Psoas muscle (tissue), 7 donors: ENCODE measurements at regions not wholly inside any gene's neighbourhood (a gene's known extent, or its start where the extent isn't known, plus 50 kb on each side); places are given as distances from the start of the nearest gene placed in this dataset.

Experiments
- ATAC-seq, 4 donors: fragments of 200-7000 bp; cut with Tn5 transposase; one replicate each; pipeline ENCODE4 v1.9.1; 2020; ENCODE audit warnings: moderate library complexity in 3 of 4, mild to moderate bottlenecking in 2 of 4
- DNase-seq, 2 donors: peaks; one replicate each; pipeline ENCODE4 v3.0.0-alpha.2; 2020
- H3K27ac ChIP-seq: fragments of 200-600 bp; one replicate; pipeline ENCODE4 v1.8.0; 2022
- H3K27me3 ChIP-seq, 3 donors: fragments of 200-600 bp in 1 of 3; one replicate each; pipeline versions ENCODE4 v1.6.1 to v1.8.0; 2013 to 2022; ENCODE audit warnings: low read length in 2 of 3, mild to moderate bottlenecking in 2 of 3, moderate library complexity in 1 of 3; ENCODE audit not compliant: insufficient read depth in 3 of 3
- H3K36me3 ChIP-seq, 2 donors: fragments of 200-600 bp in 1 of 2; one replicate each; pipeline versions ENCODE4 v1.6.1 to v1.8.0; 2013 to 2022; ENCODE audit warnings: low read depth in 1 of 2, mild to moderate bottlenecking in 1 of 2, moderate library complexity in 1 of 2; ENCODE audit not compliant: insufficient read depth in 1 of 2
- H3K4me1 ChIP-seq: fragments of 200-600 bp; one replicate; pipeline ENCODE4 v1.8.0; 2022
- H3K4me3 ChIP-seq: fragments of 200-600 bp; one replicate; pipeline ENCODE4 v1.8.0; 2022; ENCODE audit warnings: mild to moderate bottlenecking
- H3K9me3 ChIP-seq: fragments of 200-600 bp; one replicate; pipeline ENCODE4 v1.8.0; 2022
- WGBS, 3 donors: extraction: QIAGEN DNeasy Blood & Tissue Kit; methylation state at CpG; one replicate each; pipeline versions ENCODE4 v1.1.6 to v1.1.7; 2013; 5-methylcytosine and 5-hydroxymethylcytosine counted together
- intact Hi-C, 2 donors: fragments of 100-400 bp; cut with DNase I; formaldehyde crosslinking; loops; one replicate each; pipeline versions ENCODE4 v1.11.0 to v1.14.2; 2022
- TF ChIP-seq, protein P1 (sequence below): fragments of 200-600 bp; IDR thresholded peaks from one replicate; pipeline ENCODE4 v1.8.0; 2022; ENCODE audit warnings: antibody characterized with exemption
- donor health status: healthy with polysubstance abuse.
- donor health status: DM: no; HTN: no; CAD: no; lungs with moderate emphysema.
- donor health status: Bipolar disorder and iron deficiency.
- donor health status: healthy.
- donor health status: DM: yes; HTN: yes; CAD: no.
- donor health status: DM: no; HTN: no; CAD: no.
- donor health status: DM: yes; HTN: yes; CAD: no.

DNA sequence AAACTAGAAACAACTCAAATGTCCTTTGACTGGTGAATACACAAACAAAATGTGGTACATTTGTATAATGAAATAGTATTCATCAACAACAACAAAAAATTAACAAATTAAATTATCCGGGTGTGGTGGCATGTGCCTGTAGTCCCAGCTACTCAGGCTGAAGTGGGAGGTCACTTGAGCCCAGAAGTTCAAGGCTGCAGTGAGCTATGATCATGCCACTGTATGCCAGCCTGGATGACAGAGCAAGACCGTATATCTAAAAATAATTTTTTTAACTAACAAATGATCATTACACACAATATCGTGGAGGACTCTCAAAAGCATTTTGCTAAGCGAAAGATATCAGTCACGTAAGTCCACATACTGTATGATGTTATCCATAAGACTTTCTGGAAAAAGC is 71.6 kb upstream of the SORBS2 start:
- DNase-seq: no peak
- Histone ChIP-seq H3K9me3 (peaks cover 5% of the 10 kb centered on the region), H3K27ac (no peak overlapping the region), H3K27me3 (no peaks in the 10 kb centered on the region), H3K36me3 (no peaks in the 10 kb centered on the region), H3K4me1 (no peaks in the 10 kb centered on the region), H3K4me3 (no peak overlapping the region)
- 92 to 95% (median 94%) methylated on average over 5 of the region's 5 CpGs for WGBS, 3 donors
- intact Hi-C loops: no loop called here
- ATAC-seq: no peak
- TF ChIP-seq, protein P1, sequence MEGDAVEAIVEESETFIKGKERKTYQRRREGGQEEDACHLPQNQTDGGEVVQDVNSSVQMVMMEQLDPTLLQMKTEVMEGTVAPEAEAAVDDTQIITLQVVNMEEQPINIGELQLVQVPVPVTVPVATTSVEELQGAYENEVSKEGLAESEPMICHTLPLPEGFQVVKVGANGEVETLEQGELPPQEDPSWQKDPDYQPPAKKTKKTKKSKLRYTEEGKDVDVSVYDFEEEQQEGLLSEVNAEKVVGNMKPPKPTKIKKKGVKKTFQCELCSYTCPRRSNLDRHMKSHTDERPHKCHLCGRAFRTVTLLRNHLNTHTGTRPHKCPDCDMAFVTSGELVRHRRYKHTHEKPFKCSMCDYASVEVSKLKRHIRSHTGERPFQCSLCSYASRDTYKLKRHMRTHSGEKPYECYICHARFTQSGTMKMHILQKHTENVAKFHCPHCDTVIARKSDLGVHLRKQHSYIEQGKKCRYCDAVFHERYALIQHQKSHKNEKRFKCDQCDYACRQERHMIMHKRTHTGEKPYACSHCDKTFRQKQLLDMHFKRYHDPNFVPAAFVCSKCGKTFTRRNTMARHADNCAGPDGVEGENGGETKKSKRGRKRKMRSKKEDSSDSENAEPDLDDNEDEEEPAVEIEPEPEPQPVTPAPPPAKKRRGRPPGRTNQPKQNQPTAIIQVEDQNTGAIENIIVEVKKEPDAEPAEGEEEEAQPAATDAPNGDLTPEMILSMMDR: no peak

DNA sequence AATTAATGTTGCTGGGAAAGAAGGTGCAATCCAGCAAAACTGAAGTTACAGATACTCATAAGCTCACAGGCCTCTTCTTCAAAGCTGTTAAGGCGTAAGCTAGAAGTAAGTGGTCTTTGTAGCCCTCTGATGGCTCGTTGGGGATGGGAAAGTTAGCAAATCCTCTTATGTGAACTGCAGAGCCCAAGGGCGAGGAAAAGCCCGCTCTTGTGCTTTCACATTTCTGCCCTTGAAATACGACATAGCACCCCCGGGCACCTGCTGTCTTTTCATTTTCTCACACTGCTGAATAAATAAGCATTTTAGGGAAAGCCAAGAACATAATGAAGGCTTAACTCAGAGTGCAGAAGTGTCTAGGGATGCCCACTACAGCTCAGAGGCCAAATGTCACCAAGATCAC is 73.1 kb upstream of the SORBS2 start:
- Histone ChIP-seq H3K27ac (no peak overlapping the region), H3K4me1 (no peaks in the 10 kb centered on the region), H3K36me3 (no peaks in the 10 kb centered on the region), H3K9me3 (peaks cover 5% of the 10 kb centered on the region), H3K27me3 (no peaks in the 10 kb centered on the region), H3K4me3 (no peak overlapping the region)
- ATAC-seq (no peak), DNase-seq (no peak)
- 52 to 75% (median 62%) methylated on average over 6 of the region's 6 CpGs for WGBS, 3 donors
- intact Hi-C loops: no loop called here
- TF ChIP-seq, protein P1: no peak

- intact Hi-C loops: no loop called here
- WGBS, 3 donors: 74 to 85% (median 79%) methylated on average over 6 of the region's 6 CpGs
- no peak for ATAC-seq
Observed at GRCh38 chr4:185885604-185886003, 73.6 kb upstream of the SORBS2 start.

DNA sequence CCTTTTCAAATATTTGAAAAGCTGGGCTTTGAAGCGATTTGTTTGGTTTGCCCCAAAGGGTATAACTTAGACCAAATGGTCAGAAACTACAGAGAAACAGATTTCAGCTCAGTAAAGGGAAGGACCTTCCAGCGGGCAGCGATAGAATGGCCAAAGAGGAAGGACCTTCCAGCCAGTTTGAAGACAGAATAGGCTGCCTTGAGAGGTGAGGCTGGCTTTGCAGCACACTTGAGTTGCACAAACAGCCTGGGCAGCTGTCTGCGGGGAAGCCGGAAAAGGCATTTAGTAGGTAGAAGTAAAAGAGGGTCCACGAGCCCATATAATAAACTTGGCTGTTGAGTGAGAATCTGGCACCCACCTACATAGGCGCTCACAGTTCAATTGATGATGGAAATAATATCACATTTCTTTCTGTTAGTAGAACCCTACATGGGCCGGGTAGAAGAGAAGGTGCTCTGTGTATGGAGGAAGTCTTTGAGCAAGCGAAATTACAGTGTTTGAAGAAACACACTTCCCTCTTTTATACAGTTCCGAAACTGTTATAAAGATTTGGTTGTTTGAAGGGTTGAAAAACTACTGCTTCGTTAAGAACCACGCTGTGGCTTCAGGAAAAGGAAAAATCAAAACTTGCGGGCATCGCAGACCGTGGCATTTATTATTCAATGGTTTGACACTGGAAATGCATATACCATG is 75.0 kb upstream of the SORBS2 start:
- no peaks in the 10 kb centered on the region for H3K27me3 ChIP-seq
- DNase-seq: no peak
- WGBS, 3 donors: 83 to 91% (median 84%) methylated on average over 15 of the region's 15 CpGs
- H3K9me3 ChIP-seq: peaks cover 5% of the 10 kb centered on the region
- no peaks in the 10 kb centered on the region for H3K36me3 ChIP-seq
- no peaks in the 10 kb centered on the region for H3K4me1 ChIP-seq
- H3K27ac ChIP-seq: no peak overlapping the region
- intact Hi-C loops: no loop called here
- ATAC-seq: no peak
- TF ChIP-seq, protein P1: no peak
- H3K4me3 ChIP-seq: no peak overlapping the region

More at GRCh38 chr4:185885604-185886003, 73.6 kb upstream of the SORBS2 start:
- DNase-seq: no peak
- Histone ChIP-seq H3K4me1 (no peaks in the 10 kb centered on the region), H3K36me3 (no peaks in the 10 kb centered on the region), H3K4me3 (no peak overlapping the region), H3K9me3 (peaks cover 5% of the 10 kb centered on the region), H3K27me3 (no peaks in the 10 kb centered on the region), H3K27ac (no peak overlapping the region)
- TF ChIP-seq, protein P1: no peak

- no peak for DNase-seq
- no peaks in the 10 kb centered on the region for H3K4me1 ChIP-seq
- TF ChIP-seq, protein P1: no peak
- peaks cover 5% of the 10 kb centered on the region for H3K9me3 ChIP-seq
- H3K36me3 ChIP-seq: no peaks in the 10 kb centered on the region
- ATAC-seq: no peak
- no peak overlapping the region for H3K27ac ChIP-seq
- H3K4me3 ChIP-seq: no peak overlapping the region
- WGBS, 3 donors: 95 to 97% (median 97%) methylated on average over 7 of the region's 7 CpGs
- intact Hi-C loops: no loop called here
- H3K27me3 ChIP-seq: no peaks in the 10 kb centered on the region
Observed at GRCh38 chr4:185888676-185889075, 76.7 kb upstream of the SORBS2 start.
